ENCODE measurements at regions not wholly inside any gene's neighbourhood (a gene's known extent, or its start where the extent isn't known, plus 50 kb on each side); places are given as distances from the start of the nearest gene placed in this dataset.
A peak's percentile ranks its signal among the peaks of the same experiment; 100 is the strongest.
"Not testable (repeated sequence)": the region's sequence is repeated elsewhere in the genome, so short reads cannot be mapped to it uniquely, and the experiment has no call there.

DNA sequence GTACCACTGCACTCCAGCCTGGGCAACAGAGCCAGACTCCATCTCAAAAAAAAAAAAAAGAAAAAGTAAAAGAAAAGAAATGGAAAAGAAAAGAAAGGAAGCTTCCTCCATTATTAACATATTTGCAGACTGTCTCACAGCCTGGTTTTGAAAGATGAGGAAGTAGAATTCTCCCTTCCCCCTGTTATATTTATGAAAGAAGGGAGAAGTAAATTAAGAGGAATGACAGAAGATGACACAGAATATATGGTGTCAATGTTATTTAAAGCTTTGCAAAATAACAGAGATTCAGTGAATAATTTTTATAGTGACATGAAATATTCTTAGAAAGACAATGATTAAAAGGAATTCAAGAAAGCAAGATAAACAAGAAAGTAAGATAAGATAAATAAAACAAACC, 83.7 kb upstream of the PRSS16 start:
- DNase-seq, result peak; percentile 8 to 25

DNA sequence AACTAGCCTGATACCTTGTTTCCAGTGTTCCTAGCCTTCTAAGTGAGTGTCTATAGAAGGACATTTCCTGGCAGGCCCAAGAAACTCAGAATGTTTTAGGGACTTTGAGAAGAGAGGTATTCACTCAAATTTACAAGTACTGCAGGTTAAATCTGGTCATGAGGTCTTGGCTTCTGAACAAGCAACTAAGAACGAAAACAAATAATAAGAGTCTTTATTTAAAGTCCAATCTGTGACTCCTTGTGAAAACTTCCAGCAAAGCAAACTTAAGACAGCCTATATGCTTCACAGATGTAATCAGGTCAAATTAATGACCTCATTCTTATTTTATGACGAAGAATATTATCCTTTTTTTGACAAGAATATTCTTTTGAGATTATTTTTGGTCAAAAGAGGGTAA, 79.4 kb upstream of the PRSS16 start:
- DNase-seq, result no peak

DNA sequence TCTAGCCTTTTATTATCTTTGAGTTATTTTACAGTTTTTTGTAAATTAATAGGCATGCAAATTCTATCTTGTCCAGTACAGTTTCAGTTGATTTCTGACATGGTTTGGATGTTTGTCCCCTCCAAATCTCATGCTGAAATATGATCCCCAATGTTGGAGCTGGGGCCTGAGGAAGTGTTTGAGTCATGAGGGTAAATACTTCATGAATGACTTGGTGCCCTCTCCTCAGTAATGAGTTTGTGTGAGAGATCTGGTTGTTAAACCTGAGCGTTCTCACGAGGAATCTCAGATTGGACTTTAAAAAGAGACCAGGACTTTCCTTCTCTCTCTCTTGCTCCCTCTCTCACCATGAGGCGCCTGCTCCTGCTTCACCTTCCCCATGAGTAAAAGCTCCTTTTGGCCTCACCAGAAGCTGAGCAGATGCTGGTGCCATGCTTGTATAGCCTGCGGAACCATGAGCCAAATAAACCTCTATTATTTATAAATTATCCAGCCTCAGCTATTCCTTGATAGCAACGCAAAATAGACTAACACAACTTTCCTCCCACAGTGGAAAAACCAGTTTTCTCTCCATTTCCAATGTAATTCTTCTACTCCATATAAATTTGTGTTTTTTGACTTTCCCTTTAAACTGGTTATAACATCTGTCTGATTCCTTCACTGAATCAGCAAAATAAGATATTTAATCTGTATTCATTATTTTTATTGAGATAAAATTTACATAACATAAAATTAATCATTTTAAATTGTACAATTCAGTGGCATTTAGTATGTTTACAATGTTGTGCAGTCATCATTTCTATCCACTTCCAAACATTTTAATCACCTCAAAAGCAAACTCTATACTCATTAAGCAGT, 78.7 kb upstream of the PRSS16 start:
- no peak for DNase-seq

DNA sequence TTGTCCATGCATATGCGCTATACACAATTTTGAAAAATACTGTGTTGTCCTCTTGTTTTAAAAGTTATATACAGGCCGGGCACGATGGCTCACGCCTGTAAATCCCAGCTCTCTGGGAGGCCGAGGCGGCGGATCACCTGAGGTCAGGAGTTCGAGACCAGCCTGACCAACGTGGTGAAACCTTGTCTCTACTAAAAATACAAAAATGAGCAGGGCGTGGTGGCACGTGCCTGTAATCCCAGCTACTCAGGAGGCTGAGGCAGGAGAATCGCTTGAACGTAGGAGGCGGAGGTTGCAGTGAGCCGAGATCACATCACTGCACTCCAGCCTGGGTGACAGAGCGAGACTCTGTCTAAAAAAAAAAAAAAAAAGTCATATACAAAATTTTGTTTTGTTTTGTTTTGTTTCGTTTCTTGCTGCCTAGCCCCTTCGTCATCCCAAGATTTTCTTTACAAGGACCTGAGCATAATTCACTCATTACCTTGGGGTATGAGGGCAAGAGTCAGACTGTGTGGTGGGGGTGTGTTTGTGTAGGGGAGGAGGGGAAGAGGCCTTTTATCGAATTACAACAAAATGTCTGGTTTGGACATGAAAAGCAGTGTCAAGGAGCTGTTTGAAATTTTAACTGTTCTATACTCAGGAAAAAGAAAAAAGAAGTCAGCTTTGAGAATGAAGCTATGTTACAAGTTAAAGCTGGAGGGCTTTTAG, 74.8 kb upstream of the PRSS16 start:
- DNase-seq, result not testable (repeated sequence)

DNA sequence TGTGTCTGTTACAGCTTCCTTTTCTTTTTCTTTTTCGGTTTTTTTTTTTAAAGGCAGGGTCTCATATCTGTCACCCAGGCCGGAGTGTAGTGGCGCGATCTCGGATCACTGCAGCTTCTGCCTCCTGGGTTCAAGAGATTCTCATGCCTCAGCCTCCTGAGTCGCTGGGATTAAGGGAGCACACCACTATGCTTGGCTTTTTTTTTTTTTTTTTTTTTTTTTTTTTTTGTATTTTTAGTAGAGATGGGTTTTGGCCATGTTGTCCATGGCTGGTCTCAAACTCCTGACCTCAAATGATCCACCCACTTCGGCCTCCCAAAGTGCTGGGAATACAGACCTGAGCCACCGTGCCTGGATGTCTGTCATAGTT, 74.3 kb upstream of the PRSS16 start:
- not testable (repeated sequence) for DNase-seq

DNA sequence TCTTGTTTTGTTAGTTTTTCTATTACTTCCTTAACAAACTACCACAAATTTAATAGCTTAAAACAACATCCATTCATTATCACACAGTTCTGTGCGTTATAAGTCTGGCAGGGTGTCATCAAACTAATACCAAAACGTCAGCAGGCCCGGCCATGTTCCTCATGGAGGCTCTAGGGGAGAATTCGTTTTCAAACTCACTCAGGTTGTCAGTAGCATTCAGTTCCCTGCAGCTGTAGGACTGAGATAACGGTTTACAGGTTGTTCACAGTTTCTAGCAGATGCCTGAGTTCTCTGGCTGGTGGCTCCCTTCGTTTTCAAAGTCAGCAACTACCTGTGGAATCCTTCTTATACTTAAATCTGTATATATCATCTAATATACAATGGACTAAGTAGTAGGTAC, 72.5 kb upstream of the PRSS16 start:
- DNase-seq, result no peak

DNA sequence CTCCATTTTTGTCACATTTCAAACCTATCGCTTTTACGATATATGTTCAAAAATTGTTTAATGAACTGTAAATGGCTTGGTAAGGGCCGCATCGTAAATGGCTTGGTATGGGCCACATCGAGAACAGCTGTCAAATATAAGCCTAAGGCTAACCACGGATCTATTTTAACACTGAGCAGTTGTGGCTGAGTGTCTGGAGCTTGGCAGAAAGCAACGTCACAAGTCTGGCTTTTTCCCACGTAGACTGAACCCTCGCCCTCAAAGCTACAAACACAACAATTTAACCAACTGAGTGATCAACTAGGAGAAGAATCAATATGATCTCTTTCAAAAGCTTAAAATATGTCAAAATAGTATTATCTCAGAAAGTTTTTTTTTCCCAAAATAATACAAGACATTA, 71.4 kb upstream of the PRSS16 start:
- DNase-seq, result peak; percentile 22 to 33

- DNase-seq, result peak; percentile 45 to 46
Measured at GRCh38 chr6:27176523-27177484, 70.7 kb upstream of the PRSS16 start.

DNA sequence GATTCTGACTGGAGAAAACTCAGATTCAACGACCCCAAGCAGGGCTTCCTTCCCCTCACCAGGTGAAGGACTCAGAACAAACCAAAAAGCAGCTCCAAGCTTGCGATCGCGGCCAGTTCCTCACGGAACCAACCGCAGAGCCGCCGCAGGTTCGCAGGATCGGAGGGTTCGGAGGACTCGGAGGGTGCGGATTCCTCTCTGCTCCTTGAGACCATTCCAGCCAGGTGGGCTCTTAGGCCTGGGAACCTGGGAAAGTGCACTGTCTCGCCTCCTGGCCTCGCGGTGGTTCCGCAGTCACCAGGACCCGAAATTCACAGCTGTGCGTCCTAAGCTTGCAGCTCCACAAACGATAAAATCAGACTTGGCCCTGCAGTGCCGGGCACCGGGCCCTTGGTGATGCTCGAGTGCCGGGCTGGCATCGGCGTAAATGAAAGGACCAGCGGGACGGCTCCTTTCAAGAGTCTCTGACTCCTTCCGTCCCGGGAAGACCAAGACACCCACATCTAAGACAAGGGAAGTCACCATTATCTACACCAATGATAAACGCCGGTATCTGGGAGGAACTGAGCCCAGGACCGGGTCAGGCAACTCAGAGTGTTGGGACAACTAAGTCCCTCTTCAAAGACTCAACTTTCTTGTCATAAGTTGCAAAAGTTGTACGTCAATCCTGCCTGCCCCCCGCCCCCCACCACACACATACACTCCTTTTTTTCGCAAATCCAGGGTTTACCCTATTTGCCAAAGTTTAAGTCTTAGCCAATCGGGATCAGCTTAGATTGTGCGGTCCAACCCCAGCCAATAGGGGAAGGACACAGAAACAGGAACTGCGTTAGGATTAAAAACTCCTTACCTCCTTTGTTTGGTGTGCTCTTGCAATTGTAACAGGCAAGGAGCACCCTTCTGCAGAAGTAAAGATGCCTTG, 69.8 kb upstream of the PRSS16 start:
- DNase-seq, result peak; percentile 89 to 90

GRCh38 chr6:27178407-27178730, 69.1 kb upstream of the PRSS16 start:
- no peak for DNase-seq

- no peak for DNase-seq
Measured at GRCh38 chr6:27178860-27179259, 68.6 kb upstream of the PRSS16 start.

DNA sequence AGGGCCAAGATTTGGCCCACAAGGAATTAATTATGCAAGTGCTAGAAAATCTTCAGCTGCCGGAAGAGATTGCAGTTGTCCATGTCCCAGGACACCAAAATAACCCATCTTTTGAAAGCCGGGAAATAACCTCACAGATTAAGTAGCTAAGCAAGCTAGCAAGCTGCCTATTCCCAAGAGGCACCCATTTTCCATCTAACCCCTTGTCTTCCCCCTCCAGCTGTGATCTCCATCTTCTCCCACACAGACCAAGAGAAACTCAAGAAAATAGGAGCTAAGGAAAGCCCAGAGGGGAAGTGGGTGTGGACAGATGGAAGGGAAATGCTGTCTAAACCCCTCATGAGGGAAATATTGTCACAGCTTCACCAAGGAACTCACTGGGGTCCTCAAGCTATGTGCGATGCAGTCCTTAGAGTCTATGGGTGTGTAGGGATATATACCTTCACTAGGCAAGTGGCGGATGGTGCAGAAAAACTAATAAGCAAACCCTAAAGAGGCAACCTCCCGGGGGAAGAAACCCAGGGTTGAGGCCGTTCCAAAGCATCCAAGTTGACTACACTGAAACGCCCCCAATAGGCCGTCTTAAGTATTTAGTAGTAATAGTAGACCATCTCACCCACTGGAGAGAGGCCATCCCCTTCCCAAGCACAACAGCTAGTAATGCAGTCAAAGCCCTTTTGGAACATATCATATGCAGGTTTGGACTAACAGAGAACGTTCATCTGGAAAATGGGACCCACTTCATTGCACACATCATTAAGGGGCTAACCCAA, 64.3 kb upstream of the PRSS16 start:
- DNase-seq, result no peak

DNA sequence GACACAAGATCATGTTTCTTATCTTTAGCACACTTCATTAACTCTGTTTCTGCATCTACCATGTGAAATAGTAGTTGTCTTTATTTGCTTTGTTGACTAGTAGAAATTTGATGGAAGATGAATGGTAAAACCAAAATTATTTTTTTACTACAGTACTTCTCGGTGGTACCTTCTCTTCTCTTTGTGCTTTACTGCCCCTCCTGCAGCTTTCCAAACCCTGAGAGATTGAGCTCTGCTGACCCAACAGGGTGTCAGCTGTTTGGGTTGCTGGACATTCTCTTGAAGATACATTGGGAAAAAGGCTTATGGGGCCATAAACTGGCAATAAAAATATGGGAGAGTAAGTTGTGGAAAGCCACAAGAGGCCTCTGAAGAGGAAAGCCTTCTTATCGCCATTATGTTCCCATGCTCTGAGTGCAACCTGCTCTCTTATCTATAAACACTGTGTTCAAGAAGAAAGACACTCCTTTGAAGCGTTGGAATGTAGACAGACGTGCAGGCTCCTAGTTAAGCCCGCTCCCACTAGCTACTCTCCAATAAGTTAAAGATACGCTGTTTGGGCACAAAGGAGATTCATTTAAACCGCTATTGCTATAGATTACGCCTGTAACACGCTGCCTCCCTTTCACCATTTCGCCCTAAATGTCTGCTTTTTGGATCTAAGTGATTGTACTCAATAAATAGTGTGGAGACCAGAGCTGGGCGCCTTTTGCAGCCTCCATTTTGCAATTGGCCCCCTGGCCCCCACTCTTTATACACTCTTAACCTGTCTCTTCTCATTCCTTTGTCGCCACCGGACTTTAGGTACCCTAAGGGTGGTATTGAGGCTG, 60.1 kb upstream of the PRSS16 start:
- DNase-seq, result no peak

GRCh38 chr6:27188061-27188884, 59.2 kb upstream of the PRSS16 start:
- DNase-seq, result peak; percentile 61 to 70

- DNase-seq, result peak; percentile 81 to 89
Measured at GRCh38 chr6:27188885-27189418, 58.5 kb upstream of the PRSS16 start.

DNA sequence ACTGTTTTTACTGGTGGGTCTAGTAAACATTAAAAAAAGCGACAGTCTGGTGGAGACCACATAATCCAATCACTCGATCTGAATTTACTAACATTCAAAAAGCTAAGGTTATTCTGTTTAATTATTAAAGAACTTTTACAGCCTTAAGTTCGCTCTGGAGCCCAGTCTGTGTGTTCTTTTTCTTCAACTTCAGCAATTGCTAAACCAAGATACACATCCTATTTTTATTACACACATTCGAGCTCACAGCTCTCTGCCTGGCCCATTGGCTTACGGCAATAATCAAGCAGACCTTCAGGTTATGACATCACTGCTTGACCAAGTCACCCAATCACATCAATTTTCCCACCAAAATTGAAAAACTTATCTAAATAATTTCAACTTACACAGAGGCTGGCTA, 57.4 kb upstream of the PRSS16 start:
- no peak for DNase-seq

GRCh38 chr6:27194453-27194852, 53.0 kb upstream of the PRSS16 start:
- not testable (repeated sequence) for DNase-seq

DNA sequence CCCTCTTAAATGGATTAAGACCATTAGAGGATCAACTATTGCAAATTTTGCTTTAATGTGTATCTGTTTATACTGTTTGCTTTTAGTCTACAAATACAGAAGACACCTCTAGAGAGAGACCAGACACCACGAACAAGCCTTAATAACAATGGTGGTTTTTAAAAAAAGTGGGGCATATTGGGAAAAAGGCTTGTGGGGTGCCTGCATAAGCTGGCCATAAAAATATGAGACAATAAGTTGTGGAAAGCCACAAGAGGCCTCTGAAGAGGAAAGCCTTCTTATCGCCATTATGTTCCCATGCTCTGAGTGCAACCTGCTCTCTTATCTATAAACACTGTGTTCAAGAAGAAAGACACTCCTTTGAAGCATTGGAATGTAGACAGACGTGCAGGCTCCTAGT, 52.0 kb upstream of the PRSS16 start:
- DNase-seq, result not testable (repeated sequence)
